WI38 (cell line): ENCODE measurements at regions not wholly inside any gene's neighbourhood (a gene's known extent, or its start where the extent isn't known, plus 50 kb on each side); places are given as distances from the start of the nearest gene placed in this dataset.

ENCODE experiments used
- H3K4me3 ChIP-seq: 2 replicates; pipeline ENCODE4 v1.5.1; 2011; ENCODE audit warnings: low read depth, mild to moderate bottlenecking, control low read depth, low read length
- CTCF ChIP-seq: IDR thresholded peaks from 2 replicates; pipeline ENCODE4 v1.5.1; 2012; ENCODE audit warnings: low read depth, mild to moderate bottlenecking, control low read depth, low read length

GRCh38 chr4:43987331-43987944 is 461.2 kb downstream of the KCTD8 start:
- no peak for TF ChIP-seq CTCF
- no peak overlapping the region for H3K4me3 ChIP-seq

- no peak for TF ChIP-seq CTCF
- no peak overlapping the region for H3K4me3 ChIP-seq
Measured at GRCh38 chr4:43990551-43990950, 458.1 kb downstream of the KCTD8 start.

GRCh38 chr4:43990963-43991362 is 457.6 kb downstream of the KCTD8 start:
- TF ChIP-seq CTCF, result no peak

GRCh38 chr4:43992552-43992951 is 456.1 kb downstream of the KCTD8 start:
- TF ChIP-seq CTCF, result no peak
- no peak overlapping the region for H3K4me3 ChIP-seq

More at GRCh38 chr4:43990963-43991362, 457.6 kb downstream of the KCTD8 start:
- H3K4me3 ChIP-seq, result no peak overlapping the region

- no peak overlapping the region for H3K4me3 ChIP-seq
- no peak for TF ChIP-seq CTCF
Measured at GRCh38 chr4:43993196-43993902, 455.3 kb downstream of the KCTD8 start.

GRCh38 chr4:43999669-44000068 is 448.9 kb downstream of the KCTD8 start:
- no peak overlapping the region for H3K4me3 ChIP-seq
- TF ChIP-seq CTCF, result no peak

- no peak overlapping the region for H3K4me3 ChIP-seq
- TF ChIP-seq CTCF, result no peak
Measured at GRCh38 chr4:44002368-44002767, 446.2 kb downstream of the KCTD8 start.
